Activated T-helper 1 cell treated with anti-CD3 and anti-CD28 coated beads, Interleukin-12 subunit alpha, Interleukin-12 subunit beta, Interleukin-2, Interleukin-4 antibody, amounts not matched to agents 30 ng/mL and 10 ng/mL and 1 ng/mL, durations not matched to agents 14 hours and 24 hours and 36 hours (primary cell): ENCODE measurements at regions not wholly inside any gene's neighbourhood (a gene's known extent, or its start where the extent isn't known, plus 50 kb on each side); places are given as distances from the start of the nearest gene placed in this dataset.
"Not testable (repeated sequence)": the region's sequence is repeated elsewhere in the genome, so short reads cannot be mapped to it uniquely, and the experiment has no call there.

Experiments
- DNase-seq: peaks from one replicate; pipeline ENCODE4 v3.0.0; 2021; ENCODE audit warnings: low spot score
- H3K27ac Mint-ChIP-seq: one replicate; pipeline ENCODE4 v1.8.0; 2021; ENCODE audit warnings: mild to moderate bottlenecking, mixed read lengths
- H3K27me3 Mint-ChIP-seq: one replicate; pipeline ENCODE4 v1.8.0; 2022; ENCODE audit warnings: mild to moderate bottlenecking, moderate library complexity, mixed read lengths; ENCODE audit not compliant: insufficient read depth
- H3K36me3 Mint-ChIP-seq: one replicate; pipeline ENCODE4 v1.8.0; 2021; ENCODE audit warnings: low read depth, mixed read lengths
- H3K4me1 Mint-ChIP-seq: one replicate; pipeline ENCODE4 v1.8.0; 2021; ENCODE audit warnings: low read depth, mixed read lengths
- H3K4me3 Mint-ChIP-seq: one replicate; pipeline ENCODE4 v1.8.0; 2021; ENCODE audit warnings: mild to moderate bottlenecking, moderate library complexity, mixed read lengths
- H3K9me3 Mint-ChIP-seq: one replicate; pipeline ENCODE4 v1.8.0; 2021; ENCODE audit warnings: mixed read lengths
- intact Hi-C: fragments of 100-400 bp; cut with micrococcal nuclease; formaldehyde crosslinking; loops from one replicate; pipeline ENCODE4 v1.15.1; 2024

GRCh38 chr3:168813225-168813802 is 717.6 kb upstream of the GOLIM4 start:
- Mint-ChIP-seq H3K27ac (no peak overlapping the region), H3K4me3 (no peak overlapping the region)
- intact Hi-C loops, result no loop called here

GRCh38 chr3:168812234-168812633 is 716.5 kb upstream of the GOLIM4 start:
- no peak for DNase-seq

More at GRCh38 chr3:168813225-168813802, 717.6 kb upstream of the GOLIM4 start:
- no peaks in the 10 kb centered on the region for H3K9me3 Mint-ChIP-seq
- peaks cover 2% of the 10 kb centered on the region for H3K27me3 Mint-ChIP-seq
- DNase-seq, result no peak
- H3K4me1 Mint-ChIP-seq, result no peaks in the 10 kb centered on the region
- no peaks in the 10 kb centered on the region for H3K36me3 Mint-ChIP-seq

GRCh38 chr3:168808596-168808995 is 712.9 kb upstream of the GOLIM4 start:
- no peaks in the 10 kb centered on the region for H3K4me1 Mint-ChIP-seq
- peaks cover 2% of the 10 kb centered on the region for H3K27me3 Mint-ChIP-seq
- no peak overlapping the region for H3K4me3 Mint-ChIP-seq
- no peak overlapping the region for H3K27ac Mint-ChIP-seq
- H3K36me3 Mint-ChIP-seq, result no peaks in the 10 kb centered on the region
- DNase-seq, result no peak
- no peaks in the 10 kb centered on the region for H3K9me3 Mint-ChIP-seq
- intact Hi-C loops, result no loop called here

More at GRCh38 chr3:168812234-168812633, 716.5 kb upstream of the GOLIM4 start:
- intact Hi-C loops, result no loop called here
- no peak overlapping the region for H3K27ac Mint-ChIP-seq
- H3K4me1 Mint-ChIP-seq, result no peaks in the 10 kb centered on the region
- no peaks in the 10 kb centered on the region for H3K36me3 Mint-ChIP-seq
- H3K9me3 Mint-ChIP-seq, result no peaks in the 10 kb centered on the region
- peaks cover 2% of the 10 kb centered on the region for H3K27me3 Mint-ChIP-seq
- no peak overlapping the region for H3K4me3 Mint-ChIP-seq

- Mint-ChIP-seq H3K4me1 (no peaks in the 10 kb centered on the region), H3K4me3 (no peak overlapping the region)
- intact Hi-C loops, result no loop called here
Measured at GRCh38 chr3:168807448-168807847, 711.7 kb upstream of the GOLIM4 start.

GRCh38 chr3:168806871-168807270 is 711.1 kb upstream of the GOLIM4 start:
- Mint-ChIP-seq H3K9me3 (no peaks in the 10 kb centered on the region), H3K36me3 (no peaks in the 10 kb centered on the region), H3K4me3 (no peak overlapping the region), H3K4me1 (no peaks in the 10 kb centered on the region), H3K27me3 (no peaks in the 10 kb centered on the region), H3K27ac (no peak overlapping the region)
- DNase-seq, result no peak
- intact Hi-C loops, result no loop called here

More at GRCh38 chr3:168807448-168807847, 711.7 kb upstream of the GOLIM4 start:
- Mint-ChIP-seq H3K36me3 (no peaks in the 10 kb centered on the region), H3K27ac (no peak overlapping the region), H3K9me3 (no peaks in the 10 kb centered on the region), H3K27me3 (no peaks in the 10 kb centered on the region)
- no peak for DNase-seq

GRCh38 chr3:168803536-168803935 is 707.8 kb upstream of the GOLIM4 start:
- Mint-ChIP-seq H3K27ac (no peak overlapping the region), H3K4me1 (no peaks in the 10 kb centered on the region), H3K9me3 (no peaks in the 10 kb centered on the region), H3K36me3 (no peaks in the 10 kb centered on the region), H3K4me3 (no peak overlapping the region), H3K27me3 (no peaks in the 10 kb centered on the region)
- no peak for DNase-seq
- intact Hi-C loops, result no loop called here

GRCh38 chr3:168802766-168803165 is 707.0 kb upstream of the GOLIM4 start:
- Mint-ChIP-seq H3K27ac (no peak overlapping the region), H3K4me3 (no peak overlapping the region), H3K36me3 (no peaks in the 10 kb centered on the region), H3K27me3 (no peaks in the 10 kb centered on the region), H3K9me3 (no peaks in the 10 kb centered on the region), H3K4me1 (no peaks in the 10 kb centered on the region)
- DNase-seq, result no peak
- intact Hi-C loops, result no loop called here

- H3K9me3 Mint-ChIP-seq, result no peaks in the 10 kb centered on the region
- no peak for DNase-seq
- intact Hi-C loops, result no loop called here
- no peaks in the 10 kb centered on the region for H3K36me3 Mint-ChIP-seq
- no peaks in the 10 kb centered on the region for H3K4me1 Mint-ChIP-seq
- H3K27ac Mint-ChIP-seq, result no peak overlapping the region
- H3K27me3 Mint-ChIP-seq, result no peaks in the 10 kb centered on the region
- no peak overlapping the region for H3K4me3 Mint-ChIP-seq
Measured at GRCh38 chr3:168801794-168802193, 706.1 kb upstream of the GOLIM4 start.

- Mint-ChIP-seq H3K9me3 (no peaks in the 10 kb centered on the region), H3K27me3 (no peaks in the 10 kb centered on the region), H3K36me3 (no peaks in the 10 kb centered on the region), H3K27ac (no peak overlapping the region), H3K4me3 (no peak overlapping the region), H3K4me1 (no peaks in the 10 kb centered on the region)
- intact Hi-C loops, result no loop called here
- no peak for DNase-seq
Measured at GRCh38 chr3:168796339-168796738, 700.6 kb upstream of the GOLIM4 start.

GRCh38 chr3:168794427-168794826 is 698.7 kb upstream of the GOLIM4 start:
- Mint-ChIP-seq H3K27me3 (no peaks in the 10 kb centered on the region), H3K27ac (no peak overlapping the region), H3K4me3 (no peak overlapping the region), H3K36me3 (no peaks in the 10 kb centered on the region), H3K4me1 (no peaks in the 10 kb centered on the region), H3K9me3 (no peaks in the 10 kb centered on the region)
- intact Hi-C loops, result no loop called here
- DNase-seq, result no peak

- intact Hi-C loops, result no loop called here
- Mint-ChIP-seq H3K27ac (no peak overlapping the region), H3K9me3 (no peaks in the 10 kb centered on the region), H3K4me3 (no peak overlapping the region), H3K36me3 (no peaks in the 10 kb centered on the region), H3K27me3 (no peaks in the 10 kb centered on the region), H3K4me1 (no peaks in the 10 kb centered on the region)
- DNase-seq, result no peak
Measured at GRCh38 chr3:168782193-168782592, 686.5 kb upstream of the GOLIM4 start.

GRCh38 chr3:168779970-168780645 is 684.4 kb upstream of the GOLIM4 start:
- H3K27ac Mint-ChIP-seq, H3K4me3 Mint-ChIP-seq, DNase-seq, H3K4me1 Mint-ChIP-seq, H3K9me3 Mint-ChIP-seq, H3K36me3 Mint-ChIP-seq, intact Hi-C loops, H3K27me3 Mint-ChIP-seq: not testable (repeated sequence)

- peaks cover 4% of the 10 kb centered on the region for H3K9me3 Mint-ChIP-seq
- no peaks in the 10 kb centered on the region for H3K4me1 Mint-ChIP-seq
- no peak for DNase-seq
- H3K36me3 Mint-ChIP-seq, result no peaks in the 10 kb centered on the region
- intact Hi-C loops, result no loop called here
- no peak overlapping the region for H3K27ac Mint-ChIP-seq
- H3K27me3 Mint-ChIP-seq, result no peaks in the 10 kb centered on the region
- H3K4me3 Mint-ChIP-seq, result no peak overlapping the region
Measured at GRCh38 chr3:168753724-168754123, 658.0 kb upstream of the GOLIM4 start.

- H3K9me3 Mint-ChIP-seq, result no peaks in the 10 kb centered on the region
- no peaks in the 10 kb centered on the region for H3K36me3 Mint-ChIP-seq
- H3K27ac Mint-ChIP-seq, result no peak overlapping the region
- H3K4me1 Mint-ChIP-seq, result no peaks in the 10 kb centered on the region
- H3K27me3 Mint-ChIP-seq, result no peaks in the 10 kb centered on the region
- DNase-seq, result no peak
- intact Hi-C loops, result no loop called here
- H3K4me3 Mint-ChIP-seq, result no peak overlapping the region
Measured at GRCh38 chr3:168752339-168752738, 656.6 kb upstream of the GOLIM4 start.
